NOMO-1 treated with dmso at 0.1 percent for 144 hours (cell line): ENCODE measurements at regions not wholly inside any gene's neighbourhood (a gene's known extent, or its start where the extent isn't known, plus 50 kb on each side); places are given as distances from the start of the nearest gene placed in this dataset.

Source experiments
- DNase-seq: peaks from one replicate; lab custom pipeline; 2025; ENCODE audit not compliant: unreplicated experiment; lab: John Stamatoyannopoulos, UW

- DNase-seq, result no peak
These were observed 103.8 kb upstream of the OSR1 start for GRCh38 chr2:19462256-19462645.

DNA sequence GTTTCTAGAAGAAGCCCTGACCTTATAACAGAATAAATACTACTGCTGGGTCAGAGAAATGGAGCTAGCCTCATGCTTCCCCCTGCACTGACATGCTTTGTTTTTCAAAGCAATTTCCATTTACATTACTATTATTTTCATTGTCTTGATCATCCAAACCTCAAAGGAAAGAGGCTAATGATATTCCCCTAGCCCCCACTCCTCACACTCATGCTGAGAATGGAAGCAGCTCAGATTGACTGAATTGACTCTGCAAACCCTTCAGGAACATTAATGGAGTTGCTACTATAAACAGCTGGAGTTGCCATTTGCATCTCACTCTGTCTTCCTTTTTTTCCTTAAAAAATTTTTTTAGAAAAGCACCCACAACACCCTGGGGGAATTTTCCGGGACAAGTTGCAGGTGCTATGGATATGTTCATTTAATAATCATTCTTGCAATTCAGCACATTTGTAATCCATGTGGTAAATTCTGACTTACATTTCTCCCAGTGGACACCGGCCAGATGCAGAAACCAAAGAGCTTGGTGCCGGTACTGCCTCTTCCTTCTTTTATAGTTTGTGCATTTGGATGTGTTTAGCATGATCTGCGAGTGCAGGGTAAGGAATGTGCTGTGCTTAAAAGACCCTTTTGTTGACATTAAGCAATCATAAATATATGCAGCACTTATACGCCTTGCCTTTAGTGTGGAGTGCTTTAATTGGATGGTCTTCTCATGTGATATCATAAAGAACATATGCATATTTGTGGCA, 103.3 kb upstream of the OSR1 start:
- DNase-seq, result no peak

DNA sequence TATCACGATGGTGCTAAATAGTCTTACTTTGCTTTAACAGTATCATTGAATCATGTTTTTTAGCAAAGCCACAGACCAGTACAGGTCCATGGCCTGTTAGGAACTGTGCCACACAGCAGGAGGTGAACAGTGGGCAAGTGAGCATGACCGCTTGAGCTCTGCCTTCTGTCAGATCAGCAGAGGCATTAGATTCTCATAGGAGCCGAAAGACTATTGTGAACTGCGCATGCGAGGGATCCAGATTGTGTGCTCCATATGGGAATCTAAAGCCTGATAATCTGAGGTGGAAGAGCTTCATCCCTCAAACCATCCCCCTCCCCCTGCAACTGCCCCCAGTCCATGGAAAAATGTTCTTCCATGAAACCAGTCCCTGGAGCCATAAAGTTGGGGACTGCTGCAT, 102.3 kb upstream of the OSR1 start:
- DNase-seq, result no peak

DNA sequence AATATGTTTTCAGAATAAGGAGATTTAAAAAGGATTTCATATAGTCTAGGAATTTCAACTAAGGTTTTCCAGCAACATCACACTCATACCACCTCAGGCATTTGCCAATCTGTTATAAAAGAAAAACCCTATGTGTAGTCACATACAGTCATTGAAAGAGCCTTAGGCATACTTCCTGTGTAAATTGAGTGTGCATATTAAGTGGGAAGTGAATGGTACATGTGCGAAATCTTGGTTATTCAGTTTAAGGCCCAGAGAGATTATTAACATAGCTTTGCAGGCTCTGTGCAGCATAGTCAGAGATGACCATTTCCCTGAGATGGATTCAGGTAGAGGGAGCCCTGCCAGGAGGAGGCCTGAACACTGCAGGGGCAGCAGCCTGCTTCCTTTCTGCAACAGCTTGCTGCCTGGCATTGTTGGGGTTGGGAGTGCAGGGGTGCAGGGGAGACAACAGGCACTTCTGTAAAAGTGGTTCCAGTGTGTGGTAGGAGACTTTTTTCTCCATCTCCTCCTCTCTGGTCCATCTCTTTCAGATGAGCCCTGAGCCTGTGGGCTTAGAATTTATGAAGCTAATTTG, 100.1 kb upstream of the OSR1 start:
- no peak for DNase-seq

GRCh38 chr2:19457809-19458208, 99.4 kb upstream of the OSR1 start:
- DNase-seq, result no peak

DNA sequence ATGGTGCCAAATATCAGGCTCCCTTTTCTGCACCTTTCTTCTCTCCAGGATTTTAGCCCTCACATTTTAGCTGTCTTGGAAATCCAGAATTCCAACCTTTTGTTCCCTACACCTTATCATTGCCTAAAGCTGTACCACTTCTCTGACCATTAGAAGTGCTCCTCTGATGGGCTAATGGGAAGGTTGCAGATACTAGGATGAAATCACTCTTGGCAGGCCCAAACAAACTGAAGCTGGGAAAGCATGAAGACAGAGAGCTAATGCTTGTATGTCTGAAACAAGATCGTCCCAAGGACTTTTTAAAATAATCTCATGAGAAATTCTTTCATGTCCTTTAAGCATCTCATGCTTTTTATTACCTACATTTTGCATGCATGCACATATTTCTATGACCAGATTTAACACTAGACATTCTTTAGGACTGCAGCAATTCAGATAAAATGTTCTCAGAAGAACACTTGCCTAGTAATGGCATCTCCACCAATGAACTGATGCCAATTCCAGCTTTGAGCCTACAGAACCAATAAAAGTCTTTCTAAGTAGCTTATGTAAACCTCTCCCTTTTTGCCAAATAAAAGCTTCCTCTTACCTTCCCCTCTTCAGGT, 98.4 kb upstream of the OSR1 start:
- DNase-seq, result no peak

DNA sequence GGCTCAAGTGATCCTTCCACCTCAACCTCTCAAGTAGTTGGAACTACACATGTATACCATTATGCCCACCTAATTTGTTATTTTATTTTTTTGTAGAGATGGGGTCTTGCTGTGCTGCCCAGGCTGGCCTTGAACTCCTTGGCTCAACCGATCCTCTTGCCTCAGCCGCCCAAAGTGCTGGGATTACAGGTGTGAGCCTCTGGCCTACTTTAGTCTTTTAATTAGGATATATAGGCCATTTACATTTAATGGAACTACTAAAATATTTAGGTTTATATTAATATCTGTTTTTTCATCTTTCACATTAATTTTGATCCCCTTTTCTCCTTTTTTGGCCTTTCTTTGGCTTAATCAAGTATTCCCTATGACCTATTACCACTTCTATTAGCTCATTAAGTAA, 95.7 kb upstream of the OSR1 start:
- no peak for DNase-seq

DNA sequence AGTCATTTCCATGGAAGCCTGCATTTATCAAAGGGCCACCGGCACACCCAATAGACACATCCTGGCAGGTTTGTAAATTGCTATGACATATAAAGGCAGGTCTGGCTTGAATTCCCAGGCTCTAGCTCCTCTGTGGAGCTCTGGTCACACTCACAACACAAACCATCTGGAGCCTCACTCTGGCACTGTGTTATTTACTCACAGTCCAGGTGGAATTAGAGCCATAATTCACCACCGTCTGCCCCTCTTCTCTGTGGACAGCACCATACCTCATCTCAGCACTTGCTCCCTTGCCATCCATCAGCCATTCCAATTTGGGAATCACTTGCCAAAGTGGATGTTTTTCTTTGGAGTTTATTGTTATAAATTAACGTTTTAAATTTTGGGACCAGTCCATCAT, 84.3 kb upstream of the OSR1 start:
- no peak for DNase-seq

DNA sequence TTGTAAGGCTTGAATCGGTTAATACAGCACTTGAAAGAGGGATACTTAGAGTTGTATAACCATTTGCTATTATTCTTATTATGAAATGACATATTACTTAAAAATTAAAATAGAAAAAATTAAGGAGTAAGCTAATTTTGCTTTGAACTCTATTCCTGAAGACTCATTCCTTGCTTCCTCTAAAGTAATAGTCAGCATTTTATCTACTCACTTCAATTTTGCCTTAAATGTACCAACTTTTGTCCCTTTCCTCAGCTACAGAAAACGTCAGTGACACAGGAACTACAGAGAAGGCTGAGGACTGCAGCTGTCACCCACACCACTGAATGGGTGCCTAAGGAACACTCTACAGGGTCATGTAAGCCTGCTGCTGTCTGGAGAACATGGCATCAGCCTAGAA, 80.7 kb upstream of the OSR1 start:
- DNase-seq, result no peak

GRCh38 chr2:19435815-19436214, 77.4 kb upstream of the OSR1 start:
- no peak for DNase-seq

- no peak for DNase-seq
These were observed 76.0 kb upstream of the OSR1 start for GRCh38 chr2:19434413-19434812.

GRCh38 chr2:19426941-19427340, 68.5 kb upstream of the OSR1 start:
- DNase-seq, result no peak

DNA sequence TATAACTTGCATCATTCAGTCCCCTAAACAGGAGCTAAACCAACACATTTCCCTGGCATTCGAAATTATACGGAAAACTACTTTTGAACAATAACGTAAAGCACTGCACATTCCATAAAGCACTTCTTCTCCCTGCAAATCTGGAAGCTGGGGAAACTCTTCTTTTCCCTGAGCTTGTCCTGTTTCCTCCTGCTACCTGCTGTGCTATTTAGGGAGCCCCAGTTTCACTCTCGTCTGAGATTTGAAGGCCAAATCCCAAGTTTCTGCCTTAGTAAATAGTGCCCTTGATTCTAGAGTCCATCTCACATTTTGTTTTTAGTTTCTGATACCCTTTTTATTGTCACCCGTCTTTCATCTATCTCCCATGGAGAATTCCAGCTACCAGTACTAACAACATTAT, 67.7 kb upstream of the OSR1 start:
- DNase-seq, result no peak

DNA sequence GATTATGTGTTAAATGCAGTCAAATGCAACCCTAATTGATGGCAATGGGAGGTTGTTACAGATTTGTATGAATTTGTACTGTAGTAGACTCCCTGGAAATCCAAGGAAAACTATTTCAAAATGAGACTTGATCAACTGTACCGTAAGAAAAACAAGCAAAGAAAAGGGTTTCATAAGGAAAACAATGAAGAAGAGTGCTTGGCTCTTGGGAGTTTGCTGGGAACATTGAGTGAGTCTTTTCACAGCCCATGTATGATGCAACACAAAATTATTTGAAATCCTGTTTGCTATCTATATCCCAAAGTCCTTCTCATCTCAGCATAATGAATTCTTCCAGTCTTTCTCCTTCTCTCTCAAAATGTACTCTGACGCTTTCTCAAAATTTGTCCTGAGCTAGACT, 67.0 kb upstream of the OSR1 start:
- DNase-seq, result no peak

DNA sequence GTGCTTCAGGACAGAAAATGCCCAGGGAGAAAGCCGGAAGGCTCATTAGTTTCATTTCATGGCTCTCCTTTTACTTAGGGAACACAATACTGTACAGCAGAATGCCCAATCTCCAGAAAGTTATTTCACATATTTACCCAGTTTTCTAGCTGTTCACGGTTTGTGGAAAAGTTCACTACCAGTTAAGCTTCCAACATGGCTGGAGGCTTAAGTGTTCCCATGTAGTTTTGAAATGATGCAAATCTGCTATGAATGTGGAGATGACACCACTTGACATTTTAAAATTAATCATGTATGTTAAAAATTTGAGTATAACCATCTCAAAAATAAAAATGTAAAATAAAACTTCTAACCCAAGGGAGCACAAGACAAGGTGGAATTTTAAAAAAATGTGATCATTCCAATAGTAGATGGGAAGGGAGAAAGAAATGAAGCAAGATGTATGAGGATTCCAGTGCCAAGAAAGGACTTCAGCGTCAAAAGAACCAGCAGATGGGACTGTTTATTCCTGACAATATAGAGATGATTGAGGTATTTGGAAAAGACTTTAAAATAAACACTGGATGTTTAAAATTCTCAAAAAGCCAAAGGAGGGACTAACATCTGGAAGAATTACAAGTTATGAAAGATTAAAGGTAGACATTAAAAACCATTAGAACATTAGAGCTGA, 60.9 kb upstream of the OSR1 start:
- DNase-seq, result no peak

DNA sequence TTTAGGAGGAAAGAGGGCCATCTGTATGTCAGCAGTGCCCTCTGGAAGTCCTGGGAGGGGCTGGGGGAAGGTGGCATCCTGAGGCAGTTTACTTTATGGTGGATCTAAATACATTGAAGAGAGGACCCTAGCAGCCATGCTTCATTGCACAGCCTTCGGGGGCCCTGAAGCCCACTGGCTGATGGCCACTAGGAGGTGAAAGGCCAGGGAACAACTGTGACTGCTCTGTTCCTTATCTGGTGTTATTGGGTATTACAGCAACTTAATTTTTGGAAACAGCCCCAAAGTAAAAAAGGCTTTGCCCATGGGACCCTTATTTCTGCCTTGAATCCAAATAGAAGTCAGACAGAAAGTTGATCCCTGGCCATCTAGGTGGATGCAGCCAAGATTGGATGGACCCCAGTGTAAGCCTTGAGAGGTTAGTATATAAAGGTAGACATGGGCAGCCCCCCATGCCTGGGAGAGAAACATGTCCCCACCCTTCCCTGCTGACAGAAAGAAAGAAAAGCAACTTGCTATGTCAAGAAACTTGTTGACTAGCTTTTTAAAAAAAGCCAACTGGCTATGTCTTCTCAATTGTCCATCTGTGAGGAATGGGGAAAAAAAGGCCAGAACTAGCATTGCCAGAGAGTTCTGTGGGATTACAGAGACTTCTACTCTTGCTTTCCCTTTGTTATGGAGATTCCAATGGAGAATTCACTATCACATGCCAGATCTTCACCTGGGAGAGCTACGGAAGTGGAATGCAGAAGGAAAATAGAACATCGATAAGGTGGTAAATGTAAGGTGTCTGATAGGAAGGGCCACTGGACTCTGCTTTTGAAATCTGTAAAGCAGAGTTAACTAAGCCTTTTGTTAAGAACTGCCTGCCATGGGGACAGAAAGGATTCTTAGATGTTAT, 58.6 kb upstream of the OSR1 start:
- DNase-seq, result no peak

DNA sequence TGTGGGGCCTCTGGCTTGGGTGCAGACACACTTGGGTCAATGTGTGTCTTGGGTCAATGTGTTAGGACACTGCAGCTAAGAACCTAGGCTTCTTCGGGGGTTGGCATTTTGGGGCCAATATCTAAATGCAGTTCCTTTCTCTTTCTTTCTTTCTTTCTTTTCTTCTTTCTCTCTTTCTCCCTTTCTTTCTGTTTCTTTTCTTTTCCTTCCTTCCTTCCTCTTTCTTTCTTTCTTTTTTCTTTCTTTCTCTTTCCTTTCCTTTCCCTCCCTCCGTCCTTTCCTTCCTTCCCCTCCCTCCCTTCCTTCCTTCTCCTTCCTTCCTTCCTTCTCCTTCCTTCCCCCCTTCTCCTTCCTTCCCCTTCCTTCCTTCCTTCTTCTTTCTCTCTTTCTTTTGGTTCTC, 57.7 kb upstream of the OSR1 start:
- no peak for DNase-seq

GRCh38 chr2:19409046-19409445, 50.6 kb upstream of the OSR1 start:
- no peak for DNase-seq

GRCh38 chr2:19408592-19408991, 50.2 kb upstream of the OSR1 start:
- no peak for DNase-seq
